Tibial nerve (tissue), 4 donors: ENCODE measurements at regions not wholly inside any gene's neighbourhood (a gene's known extent, or its start where the extent isn't known, plus 50 kb on each side); places are given as distances from the start of the nearest gene placed in this dataset.

Experiments
- EP300 ChIP-seq, 2 donors: sonication (generic); formaldehyde crosslinking; IDR thresholded peaks; one replicate each; pipeline ENCODE4 v1.6.1; 2017; ENCODE audit warnings: antibody characterized with exemption in 2 of 2, mild to moderate bottlenecking in 1 of 2
- POLR2A ChIP-seq, 2 donors: fragments of 450-650 bp; IDR thresholded peaks; one replicate each; pipeline ENCODE4 v1.6.1; 2017; ENCODE audit warnings: antibody characterized with exemption in 2 of 2, mild to moderate bottlenecking in 2 of 2, moderate library complexity in 2 of 2
- TF ChIP-seq, protein P1 (sequence below), 5 experiments: fragments of 200-600 bp in 3 of 5; fragments of 450-650 bp in 2 of 5; sonication (generic) in 3 of 5; IDR thresholded peaks; one replicate each; pipeline ENCODE4 v1.5.1; 2016 to 2019; ENCODE audit warnings: antibody characterized with exemption in 5 of 5, mild to moderate bottlenecking in 3 of 5, moderate library complexity in 2 of 5

GRCh38 chr6:18532139-18532538 is 145.0 kb downstream of the RNF144B start:
- TF ChIP-seq, protein P1, sequence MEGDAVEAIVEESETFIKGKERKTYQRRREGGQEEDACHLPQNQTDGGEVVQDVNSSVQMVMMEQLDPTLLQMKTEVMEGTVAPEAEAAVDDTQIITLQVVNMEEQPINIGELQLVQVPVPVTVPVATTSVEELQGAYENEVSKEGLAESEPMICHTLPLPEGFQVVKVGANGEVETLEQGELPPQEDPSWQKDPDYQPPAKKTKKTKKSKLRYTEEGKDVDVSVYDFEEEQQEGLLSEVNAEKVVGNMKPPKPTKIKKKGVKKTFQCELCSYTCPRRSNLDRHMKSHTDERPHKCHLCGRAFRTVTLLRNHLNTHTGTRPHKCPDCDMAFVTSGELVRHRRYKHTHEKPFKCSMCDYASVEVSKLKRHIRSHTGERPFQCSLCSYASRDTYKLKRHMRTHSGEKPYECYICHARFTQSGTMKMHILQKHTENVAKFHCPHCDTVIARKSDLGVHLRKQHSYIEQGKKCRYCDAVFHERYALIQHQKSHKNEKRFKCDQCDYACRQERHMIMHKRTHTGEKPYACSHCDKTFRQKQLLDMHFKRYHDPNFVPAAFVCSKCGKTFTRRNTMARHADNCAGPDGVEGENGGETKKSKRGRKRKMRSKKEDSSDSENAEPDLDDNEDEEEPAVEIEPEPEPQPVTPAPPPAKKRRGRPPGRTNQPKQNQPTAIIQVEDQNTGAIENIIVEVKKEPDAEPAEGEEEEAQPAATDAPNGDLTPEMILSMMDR (IDR thresholded peaks at IDR 0.05) = no peak
- TF ChIP-seq POLR2A (IDR thresholded peaks at IDR 0.05) (no peak), EP300 (IDR thresholded peaks at IDR 0.05) (no peak)
